Pulmonary artery endothelial cell (primary cell): ENCODE measurements at regions not wholly inside any gene's neighbourhood (a gene's known extent, or its start where the extent isn't known, plus 50 kb on each side); places are given as distances from the start of the nearest gene placed in this dataset.
"Not testable (repeated sequence)": the region's sequence is repeated elsewhere in the genome, so short reads cannot be mapped to it uniquely, and the experiment has no call there.

ENCODE experiments used
- DNase-seq: peaks from one replicate; pipeline ENCODE4 v3.0.0-alpha.2; 2011; ENCODE audit warnings: low read depth, low spot score

DNA sequence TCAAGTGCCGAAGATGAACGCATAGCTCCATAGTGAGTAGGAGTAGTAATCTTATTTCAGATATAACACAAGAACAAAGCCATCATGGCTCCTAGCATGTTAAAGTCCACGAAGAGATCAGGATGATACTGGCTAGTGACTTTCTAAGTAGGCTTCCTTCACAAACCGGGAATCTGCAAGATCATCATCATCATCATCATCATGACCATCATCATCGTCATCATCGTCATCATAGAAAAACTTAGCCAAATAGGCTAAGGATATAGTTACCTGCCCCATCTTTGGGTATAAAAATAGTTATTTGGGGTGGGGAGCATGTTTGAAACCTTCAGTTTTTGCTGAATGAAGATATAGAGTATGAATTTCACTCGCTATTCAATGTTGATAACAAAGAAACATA lies 57.9 kb downstream of the PYDC2 start:
- DNase-seq: no peak

DNA sequence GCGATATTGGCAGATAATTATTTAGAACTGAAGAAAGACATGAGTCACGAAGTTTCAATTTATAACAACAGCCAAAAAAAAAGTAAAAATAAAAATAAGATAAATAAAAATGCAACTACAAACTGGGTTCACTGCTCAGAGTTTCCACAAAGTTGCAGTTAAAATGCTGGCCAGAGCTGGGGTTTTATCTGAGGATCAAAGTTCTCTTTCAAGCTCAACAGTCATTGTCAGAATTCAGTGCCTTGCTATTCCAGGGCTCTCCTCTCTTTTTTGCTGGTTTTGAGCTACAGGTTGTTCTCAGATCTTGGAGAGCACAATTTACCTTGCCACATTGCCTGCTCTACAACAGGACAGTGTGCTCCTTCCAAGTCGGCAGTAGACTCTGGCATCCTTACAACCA lies 60.1 kb downstream of the PYDC2 start:
- DNase-seq: no peak

DNA sequence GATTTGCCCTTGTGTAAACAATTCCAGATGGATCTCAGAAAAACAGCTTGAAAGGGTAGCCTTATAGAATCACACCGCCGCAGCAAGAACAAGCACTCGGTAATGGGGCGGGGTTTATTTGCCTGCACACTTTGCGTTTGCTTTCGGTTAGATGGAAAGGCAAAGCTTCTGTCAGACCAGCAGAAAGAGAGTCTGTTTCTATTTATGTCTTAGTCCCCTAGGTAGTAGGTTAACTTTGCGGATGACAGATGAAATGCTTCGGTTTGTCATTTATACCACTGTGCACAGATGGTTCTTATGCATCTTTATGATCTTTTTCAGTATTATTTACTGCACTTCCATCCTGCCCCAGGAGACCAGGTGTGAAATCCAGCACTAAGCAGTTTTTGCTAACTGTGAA lies 62.2 kb downstream of the PYDC2 start:
- DNase-seq: no peak

DNA sequence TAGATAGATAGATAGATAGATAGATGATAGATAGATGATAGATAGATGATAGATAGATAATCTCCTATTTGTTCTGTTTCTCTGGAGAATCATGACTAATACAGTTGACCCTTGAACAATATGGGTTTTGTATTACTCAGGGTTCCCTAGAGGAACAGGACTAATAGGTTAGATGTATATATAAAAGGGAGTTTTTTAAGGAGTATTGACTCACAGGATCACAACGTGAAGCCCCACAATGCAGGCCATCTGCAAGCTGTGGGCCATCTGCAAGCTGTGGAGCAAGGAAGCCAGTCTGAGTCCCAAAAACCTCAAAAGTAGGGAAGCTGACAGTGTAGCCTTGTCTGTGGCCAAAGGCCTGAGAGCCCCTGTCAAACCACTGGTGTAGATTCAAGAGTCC lies 67.6 kb downstream of the PYDC2 start:
- no peak for DNase-seq

DNA sequence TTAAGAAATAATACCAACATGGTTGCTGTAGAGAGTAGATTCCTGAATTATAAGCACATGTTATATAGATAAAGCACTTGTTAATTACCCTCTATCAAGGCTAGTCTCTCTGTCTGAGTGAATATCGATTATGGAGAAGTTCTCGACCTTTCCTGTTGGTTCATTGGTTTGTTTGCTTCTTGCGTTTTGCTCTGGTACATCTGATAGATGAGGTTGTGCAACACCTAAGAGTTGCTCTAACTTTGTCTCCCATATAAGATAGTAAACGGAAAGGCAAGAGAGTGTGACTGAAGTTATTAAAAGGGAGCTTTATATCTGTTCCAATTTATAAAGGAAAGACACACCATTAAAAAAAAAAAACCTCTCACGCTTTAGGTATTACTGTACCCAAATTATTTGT lies 69.0 kb downstream of the PYDC2 start:
- no peak for DNase-seq

DNA sequence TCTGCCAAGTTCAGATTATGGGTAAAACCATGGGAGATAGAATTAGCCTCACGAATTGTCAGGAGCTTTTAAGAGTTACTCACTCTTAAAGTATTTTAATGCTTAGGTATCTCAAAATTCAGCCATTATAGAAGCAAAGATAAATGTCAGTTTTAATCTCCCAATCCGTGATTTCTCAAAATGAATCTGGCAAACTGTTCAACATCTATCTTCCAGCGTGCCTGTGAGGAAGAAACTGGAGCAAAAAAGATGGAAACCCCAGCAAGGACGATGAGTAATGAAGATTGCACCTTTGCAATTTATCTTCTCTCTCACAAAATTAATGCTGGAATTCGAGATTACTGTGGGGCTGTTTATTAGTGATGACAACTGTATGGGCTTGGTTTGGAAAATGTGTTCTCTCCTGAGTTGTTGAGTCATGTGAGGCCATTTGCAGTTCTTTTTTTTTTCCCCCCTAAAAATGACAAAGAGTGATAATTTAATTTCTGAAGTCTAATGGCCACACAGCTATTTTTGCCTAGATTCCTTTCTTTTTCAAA lies 70.5 kb downstream of the PYDC2 start:
- DNase-seq: no peak

DNA sequence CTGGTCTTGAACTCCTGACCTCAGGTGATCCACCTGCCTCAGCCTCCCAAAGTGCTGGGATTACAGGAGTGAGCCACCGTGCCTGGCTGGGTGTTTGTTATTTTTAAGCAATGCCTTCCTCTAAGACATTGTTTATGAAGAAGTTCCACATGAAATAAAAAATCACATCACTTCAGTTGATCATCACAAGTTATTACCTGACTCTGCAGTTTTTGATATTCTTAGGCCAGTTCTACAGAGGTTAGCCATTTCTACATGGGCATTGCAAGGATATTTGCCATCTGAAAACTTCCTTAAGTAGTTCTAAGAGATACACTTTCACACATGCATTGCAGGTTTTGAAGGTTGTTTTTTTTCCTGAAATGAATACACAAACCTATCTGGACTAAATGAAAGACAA lies 82.1 kb downstream of the PYDC2 start:
- DNase-seq: no peak

DNA sequence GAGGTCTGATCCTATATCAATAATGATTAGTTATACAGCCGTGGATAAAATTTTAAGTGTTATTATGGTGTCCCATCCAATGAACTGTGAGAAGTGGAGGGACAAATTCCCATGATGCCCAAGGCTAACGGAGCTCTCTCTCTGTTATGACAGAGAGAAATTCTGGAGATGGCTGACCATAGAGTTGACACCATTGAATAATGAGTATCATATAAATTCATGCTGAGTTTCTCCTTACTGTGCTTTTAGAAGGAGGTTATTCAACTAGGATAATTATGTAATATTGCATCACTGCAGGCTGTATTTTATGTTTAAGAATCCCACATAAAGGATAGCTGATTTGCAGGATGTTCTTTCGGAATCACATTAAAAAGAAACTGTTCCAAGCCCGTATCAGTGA lies 82.9 kb downstream of the PYDC2 start:
- no peak for DNase-seq

DNA sequence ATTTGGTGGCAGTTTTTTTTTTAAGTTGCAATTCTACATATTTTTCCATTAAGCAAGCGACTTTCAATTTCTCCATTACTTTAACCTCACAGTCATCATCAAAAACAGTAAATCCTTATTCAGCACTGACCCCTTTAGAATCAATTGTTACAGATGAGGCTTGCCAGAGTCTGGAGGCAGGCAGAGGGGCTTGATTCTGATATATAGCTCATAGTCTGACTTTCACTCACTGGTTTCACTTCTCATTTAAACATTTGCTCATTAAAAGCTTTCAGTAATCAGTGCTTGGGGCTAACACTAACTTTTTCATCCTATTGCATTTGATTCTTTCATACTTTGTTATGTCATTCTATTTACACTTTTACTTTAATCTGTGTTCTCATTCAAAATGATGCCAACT lies 88.4 kb downstream of the PYDC2 start:
- no peak for DNase-seq

DNA sequence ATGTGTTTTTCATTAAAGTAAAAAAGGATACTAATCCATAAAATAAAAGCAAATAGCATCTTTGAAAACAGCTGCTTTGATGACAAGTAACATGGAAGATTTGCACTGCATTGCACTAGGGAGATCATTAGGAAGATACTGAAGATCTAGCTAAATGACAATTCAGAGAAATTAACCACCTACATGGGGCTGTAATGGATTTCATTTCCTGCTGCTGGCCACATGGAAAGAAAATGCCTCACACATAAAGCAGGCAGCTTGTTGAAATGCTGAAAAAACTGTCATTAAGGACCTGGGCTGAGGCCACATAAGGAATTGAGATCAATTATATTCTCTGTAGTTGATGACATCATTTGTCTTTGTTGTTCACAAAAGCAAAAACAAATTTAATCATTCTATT lies 94.1 kb downstream of the PYDC2 start:
- DNase-seq: no peak

DNA sequence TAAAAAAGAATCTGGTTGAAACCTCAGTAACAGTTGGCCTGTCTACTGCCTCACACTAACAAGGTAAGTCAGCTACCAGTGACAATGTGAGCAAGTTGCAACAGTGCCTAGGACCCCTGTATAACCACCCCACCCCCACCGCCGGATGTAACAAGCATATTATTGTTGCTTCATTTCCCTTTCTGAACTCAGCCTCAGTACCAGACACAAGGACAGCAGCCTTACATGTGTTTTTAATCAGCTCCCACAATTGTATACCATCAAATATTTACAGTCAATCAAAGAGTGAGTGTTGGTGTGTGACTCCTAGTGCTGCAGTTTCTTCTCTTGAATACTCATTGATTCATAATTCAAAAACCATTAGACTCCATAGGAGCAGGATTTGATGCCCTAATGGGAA lies 96.4 kb downstream of the PYDC2 start:
- no peak for DNase-seq

DNA sequence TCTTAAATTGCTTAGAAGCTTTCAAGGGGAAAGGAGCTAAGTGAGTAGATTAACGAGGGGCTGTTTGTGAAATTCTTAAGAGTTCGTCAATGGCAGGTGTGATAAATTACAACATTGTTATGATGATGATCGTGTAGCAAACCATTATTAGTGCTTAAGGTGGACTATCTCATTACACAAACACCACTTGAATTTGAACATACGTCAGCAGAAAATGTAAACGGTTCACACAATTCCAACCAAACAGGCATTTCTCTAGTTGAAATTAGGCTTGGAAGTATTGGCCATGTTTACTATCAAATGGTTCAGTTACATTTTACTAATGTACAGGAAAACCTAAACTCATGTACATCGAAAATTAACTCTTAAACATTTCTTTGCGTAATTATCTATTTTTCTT lies 102.8 kb downstream of the PYDC2 start:
- DNase-seq: no peak

DNA sequence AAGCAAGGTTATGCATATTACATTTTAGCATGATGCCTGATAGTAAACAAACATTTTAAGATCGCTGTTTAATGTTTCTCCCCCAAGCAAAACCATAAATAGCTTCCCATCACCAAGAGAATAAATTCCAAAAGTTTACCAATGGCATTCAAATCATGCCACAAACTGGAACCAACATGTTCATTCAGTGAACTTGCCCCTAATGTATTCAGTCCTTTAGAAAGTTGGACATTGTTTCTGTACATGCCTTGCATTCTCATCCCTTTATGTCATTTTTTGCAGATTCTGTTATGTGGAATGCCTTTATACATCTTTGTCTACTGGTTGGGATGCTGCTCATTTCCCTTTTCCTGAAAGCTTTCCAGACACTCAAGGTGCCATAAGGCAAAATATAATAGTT lies 105.5 kb downstream of the PYDC2 start:
- DNase-seq: no peak

DNA sequence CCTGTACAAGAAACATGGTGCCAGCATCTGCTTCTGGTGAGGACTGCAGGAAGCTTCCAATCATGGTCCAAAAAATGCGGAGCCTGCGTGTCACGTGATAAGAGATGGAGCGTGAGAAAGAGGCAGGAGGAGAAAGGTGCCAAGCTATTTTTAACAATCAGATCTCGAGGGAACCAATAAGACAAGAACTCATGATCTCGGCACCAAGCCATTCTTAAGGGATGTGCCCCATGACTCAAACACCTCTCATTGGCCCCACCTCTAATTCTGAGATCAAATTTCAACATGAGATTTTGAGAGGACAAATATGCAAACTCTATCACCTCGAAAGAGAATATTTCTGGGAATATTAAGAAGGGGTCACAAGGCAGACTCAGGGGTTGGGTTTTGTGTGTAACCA lies 107.2 kb downstream of the PYDC2 start:
- DNase-seq: no peak

DNA sequence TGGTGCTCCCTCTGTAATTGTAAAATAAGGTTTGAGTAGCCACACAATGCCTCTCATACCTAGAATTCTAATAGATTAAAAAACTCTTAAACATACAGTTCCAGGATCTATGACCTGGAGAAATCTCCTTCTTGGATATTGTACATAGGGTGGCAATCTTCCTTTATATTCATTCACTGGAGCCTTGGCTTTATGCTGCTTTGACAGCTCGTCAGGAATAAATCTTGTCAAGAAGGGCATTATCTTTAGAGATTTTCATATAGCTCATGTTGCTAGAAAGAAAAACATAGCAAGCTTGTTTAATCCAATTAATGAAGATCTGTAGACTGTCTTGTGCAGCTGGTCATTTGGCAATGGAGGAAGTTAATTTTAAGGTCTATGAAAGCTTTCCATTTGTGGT lies 131.1 kb downstream of the PYDC2 start:
- no peak for DNase-seq

DNA sequence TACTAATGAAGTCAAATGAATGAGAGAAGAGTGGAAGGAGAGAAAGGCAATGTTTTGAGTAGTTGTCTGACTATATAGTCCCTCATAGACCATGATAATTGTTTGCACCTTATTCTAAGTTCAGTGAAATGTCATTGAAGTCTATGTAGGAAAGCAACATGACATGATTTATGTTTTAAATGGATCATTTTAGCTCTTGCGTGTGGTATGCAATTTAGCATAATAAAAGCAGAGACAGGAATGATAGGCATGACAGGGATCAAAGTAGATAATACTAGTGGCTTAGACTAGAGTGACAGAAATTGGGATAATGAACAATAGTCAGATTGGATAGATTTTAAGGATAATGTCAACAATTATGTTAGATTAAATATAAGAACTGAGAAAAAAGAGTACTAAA lies 132.5 kb downstream of the PYDC2 start:
- no peak for DNase-seq

DNA sequence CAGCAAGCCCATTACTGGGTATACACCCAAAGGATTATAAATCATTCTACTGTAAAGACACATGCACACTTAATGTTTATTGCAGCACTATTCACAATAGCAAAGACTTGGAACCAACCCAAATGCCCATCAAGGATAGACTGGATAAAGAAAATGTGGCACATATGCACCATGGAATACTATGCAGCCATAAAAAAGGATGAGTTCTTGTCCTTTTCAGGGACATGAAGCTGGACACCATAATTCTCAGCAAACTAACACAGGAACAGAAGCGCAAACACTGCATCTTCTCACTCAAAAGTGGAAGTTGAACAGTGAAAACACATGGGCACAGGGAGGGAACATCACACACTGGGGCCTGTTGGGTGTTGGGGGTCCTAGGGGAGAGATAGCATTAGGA lies 154.5 kb downstream of the PYDC2 start:
- DNase-seq: not testable (repeated sequence)

DNA sequence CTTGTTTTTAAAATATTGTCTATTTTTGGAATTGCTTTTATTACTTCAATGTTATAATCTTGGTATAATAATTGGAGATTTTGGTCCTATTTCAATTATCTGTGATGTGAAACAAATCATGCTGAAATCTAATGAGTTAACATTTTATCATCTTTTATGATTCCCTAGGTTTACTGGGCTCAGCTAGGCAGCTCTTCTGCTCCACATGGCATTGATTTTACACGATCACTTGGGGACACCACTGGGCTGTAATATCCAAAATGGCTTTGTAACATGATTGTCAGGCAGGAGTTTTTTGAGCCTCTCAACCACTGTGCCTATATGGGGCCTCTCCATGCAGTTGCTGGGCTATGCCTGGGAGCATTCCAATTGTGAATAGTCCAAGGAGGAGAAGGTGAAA lies 163.3 kb downstream of the PYDC2 start:
- no peak for DNase-seq

DNA sequence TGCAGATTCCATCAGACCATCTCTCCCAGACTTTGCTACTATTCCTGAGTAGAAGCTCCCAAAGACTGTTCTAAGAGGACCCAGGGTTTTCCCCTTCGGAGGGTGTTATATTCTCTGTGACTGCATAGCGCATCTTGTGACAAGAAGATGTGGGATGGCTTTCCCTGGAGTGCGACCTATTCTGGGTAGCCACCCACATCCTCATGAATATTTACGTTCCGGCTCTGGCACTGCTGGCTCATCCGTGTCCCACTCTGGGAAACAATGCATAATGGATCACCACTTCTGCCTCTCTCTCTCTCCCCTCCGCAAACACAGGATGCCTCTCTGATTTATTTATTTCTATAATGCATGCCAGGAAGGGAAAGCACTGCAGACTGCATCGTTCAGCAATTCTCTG lies 166.1 kb downstream of the PYDC2 start:
- no peak for DNase-seq

DNA sequence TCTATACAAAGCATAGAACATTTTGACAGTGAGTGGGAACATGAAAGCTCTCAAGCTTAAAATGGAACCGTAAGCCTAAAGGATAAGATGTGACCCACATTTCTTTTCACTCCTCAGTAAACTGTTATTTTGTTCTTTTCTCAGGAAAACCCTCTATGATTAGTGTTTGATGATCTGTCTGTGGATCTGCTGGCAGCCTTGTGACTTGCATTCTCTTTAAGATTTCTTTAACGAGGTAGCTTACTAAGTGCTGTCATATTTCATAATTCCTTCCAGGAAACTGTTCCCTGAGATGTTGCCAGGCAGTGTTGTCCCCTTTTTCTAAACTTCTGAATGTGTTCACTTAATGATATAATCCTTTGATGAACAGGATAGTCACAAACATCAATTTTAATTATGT lies 167.6 kb downstream of the PYDC2 start:
- no peak for DNase-seq

DNA sequence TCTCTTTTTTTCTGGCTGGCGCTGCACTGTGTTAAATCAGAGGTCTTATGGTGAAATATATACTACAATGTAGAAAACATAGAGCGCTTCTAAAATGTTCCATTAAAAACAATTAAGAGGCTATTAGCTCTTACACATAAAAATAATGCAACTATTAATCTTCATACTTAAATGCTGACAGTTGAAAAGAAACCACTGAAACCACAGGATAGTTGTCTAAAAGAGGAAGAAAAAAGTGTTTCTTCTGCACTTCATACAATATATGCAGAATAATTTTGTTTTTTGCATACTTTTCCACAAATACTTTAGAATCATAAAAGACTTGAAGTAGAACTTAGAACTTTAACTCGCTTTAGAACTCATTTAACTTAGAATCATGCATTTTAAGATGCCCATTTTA lies 170.5 kb downstream of the PYDC2 start:
- DNase-seq: no peak

DNA sequence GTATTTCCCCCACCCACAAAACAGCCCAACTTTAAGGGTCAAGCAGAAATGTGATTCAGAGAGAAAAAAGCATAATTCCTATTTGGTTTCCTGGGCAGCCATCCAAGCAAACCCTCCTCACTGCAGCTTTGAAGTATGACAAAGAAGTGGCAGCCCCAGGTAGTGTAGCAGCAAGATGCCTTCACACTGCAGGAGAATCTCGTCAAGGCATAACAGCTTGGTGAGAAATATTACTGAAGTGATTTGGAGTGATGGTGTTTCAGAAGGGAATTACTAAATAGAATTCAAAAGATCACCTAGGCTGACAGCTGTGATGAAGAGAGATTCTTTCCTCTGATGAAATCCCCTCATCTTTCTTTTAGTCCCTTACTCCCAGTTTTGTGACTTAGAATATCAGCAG lies 173.9 kb downstream of the PYDC2 start:
- no peak for DNase-seq

DNA sequence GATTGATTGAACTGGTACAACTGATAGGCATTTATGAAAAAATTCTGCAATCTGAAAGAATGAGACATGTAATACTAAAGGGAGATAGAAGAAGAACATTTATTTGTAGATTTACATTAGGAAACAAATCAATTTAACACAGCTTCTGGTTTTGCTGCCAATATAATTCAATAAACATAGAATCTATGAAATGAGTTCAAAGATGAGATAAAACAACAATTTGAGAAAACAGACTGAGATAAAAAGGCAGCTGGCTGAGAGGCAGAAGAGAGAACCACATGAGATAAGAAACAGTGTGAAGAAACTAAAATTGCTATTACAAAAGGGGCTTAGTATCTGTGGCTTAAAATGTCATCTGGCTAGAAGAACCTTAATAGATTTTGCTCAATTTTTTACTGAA lies 176.6 kb downstream of the PYDC2 start:
- no peak for DNase-seq

DNA sequence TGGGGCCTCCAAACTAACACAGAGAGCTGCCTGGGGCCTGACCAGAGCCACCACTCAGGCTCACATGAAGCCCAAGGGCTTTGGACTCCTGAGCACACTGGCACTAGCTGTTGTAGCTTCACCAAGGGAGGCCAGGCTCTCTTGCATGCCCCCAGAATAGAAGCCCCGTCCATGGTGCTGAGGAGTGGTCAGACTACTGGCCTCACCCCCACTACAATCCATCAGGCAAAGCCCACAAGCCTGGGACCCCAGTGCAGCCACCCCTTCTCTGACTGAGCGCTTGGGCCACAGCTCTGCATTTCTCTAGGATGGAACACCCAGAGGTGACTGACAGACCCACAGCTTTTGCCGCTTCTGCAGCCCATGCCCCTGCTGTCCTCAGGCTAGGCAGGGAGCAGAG lies 180.8 kb downstream of the PYDC2 start:
- no peak for DNase-seq

DNA sequence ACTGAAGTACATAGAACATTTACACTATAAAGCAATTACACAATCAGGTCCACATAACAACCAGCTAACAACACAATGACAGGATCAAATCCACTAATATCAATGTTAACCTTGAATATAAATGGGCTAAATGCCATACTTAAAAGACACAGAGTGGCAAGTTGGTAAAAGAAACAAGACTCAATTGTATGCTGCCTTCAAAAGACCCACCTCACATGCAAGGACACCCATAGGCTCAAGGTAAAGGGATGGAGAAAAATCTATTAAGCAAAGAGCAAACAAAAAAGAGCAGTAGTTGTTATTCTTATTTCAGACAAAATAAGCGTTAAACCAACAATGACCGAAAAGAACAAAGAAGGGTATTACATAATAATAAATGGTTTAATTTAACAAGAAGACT lies 183.3 kb downstream of the PYDC2 start:
- DNase-seq: no peak
